ENCODE measurements at regions not wholly inside any gene's neighbourhood (a gene's known extent, or its start where the extent isn't known, plus 50 kb on each side); places are given as distances from the start of the nearest gene placed in this dataset.

DNA sequence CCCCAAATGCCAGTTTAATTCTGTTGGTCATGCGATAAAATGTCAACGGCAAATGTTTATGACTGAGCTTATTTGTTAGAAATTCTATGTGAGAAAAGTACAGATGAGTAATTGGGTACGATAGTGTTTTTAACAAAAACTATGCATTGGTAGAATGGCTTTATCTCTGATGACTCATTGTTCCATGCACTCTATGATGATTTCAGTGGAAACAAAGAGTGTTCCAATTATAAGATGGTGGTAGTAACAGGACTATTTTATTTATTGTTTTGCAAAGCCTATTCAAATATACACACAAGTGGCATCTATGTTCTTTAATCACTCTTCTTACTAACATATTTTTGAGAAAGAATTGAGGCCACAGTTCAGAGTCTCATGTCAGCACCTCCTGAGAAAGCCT is 353.7 kb upstream of the IRX2 start:
- Mint-ChIP-seq H3K4me3 (ENCODE audit: unreplicated experiment) (no peak overlapping the region), H3K4me1 (ENCODE audit: unreplicated experiment) (no peaks in the 10 kb centered on the region), H3K9me3 (ENCODE audit: unreplicated experiment) (peaks cover 20% of the 10 kb centered on the region), H3K36me3 (ENCODE audit: unreplicated experiment) (no peaks in the 10 kb centered on the region), H3K27me3 (ENCODE audit: unreplicated experiment) (no peaks in the 10 kb centered on the region), H3K27ac (ENCODE audit: unreplicated experiment) (no peak overlapping the region)
- DNase-seq (ENCODE audit: extremely low spot score, unreplicated experiment): no peak
- TF ChIP-seq, protein P1, sequence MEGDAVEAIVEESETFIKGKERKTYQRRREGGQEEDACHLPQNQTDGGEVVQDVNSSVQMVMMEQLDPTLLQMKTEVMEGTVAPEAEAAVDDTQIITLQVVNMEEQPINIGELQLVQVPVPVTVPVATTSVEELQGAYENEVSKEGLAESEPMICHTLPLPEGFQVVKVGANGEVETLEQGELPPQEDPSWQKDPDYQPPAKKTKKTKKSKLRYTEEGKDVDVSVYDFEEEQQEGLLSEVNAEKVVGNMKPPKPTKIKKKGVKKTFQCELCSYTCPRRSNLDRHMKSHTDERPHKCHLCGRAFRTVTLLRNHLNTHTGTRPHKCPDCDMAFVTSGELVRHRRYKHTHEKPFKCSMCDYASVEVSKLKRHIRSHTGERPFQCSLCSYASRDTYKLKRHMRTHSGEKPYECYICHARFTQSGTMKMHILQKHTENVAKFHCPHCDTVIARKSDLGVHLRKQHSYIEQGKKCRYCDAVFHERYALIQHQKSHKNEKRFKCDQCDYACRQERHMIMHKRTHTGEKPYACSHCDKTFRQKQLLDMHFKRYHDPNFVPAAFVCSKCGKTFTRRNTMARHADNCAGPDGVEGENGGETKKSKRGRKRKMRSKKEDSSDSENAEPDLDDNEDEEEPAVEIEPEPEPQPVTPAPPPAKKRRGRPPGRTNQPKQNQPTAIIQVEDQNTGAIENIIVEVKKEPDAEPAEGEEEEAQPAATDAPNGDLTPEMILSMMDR (IDR thresholded peaks at IDR 0.05): no peak

DNA sequence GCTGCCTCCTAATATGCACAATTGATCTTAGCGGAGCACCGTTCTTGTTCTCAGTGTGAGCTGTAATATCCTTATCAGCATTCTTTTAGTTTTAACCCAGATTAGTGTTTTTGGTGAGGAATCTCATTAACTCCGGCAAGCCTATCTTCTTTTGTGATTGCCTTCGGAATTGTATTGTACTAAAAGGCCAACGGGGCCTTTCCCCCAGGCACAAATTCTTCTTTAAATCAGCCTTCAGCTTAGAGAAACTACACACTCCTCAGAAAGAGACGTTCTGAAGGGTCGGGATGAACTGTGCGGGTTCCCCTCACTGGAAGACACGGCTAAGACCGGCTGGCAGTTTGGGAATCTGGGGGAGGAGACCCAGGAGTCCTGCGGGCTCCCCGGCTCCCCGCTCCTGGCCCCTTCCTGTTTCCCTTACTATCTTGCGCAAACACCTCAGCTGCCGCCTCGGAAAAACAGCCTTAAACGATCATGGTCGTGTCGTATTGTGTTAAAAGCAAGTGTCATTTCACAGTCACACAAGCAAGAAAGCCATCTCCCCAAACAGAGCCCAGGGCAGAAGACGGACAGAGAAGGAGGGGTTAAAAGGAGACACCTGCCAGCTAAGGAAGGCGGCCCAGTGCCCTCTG is 353.1 kb upstream of the IRX2 start:
- Mint-ChIP-seq H3K9me3 (ENCODE audit: unreplicated experiment) (peaks cover 20% of the 10 kb centered on the region), H3K4me3 (ENCODE audit: unreplicated experiment) (no peak overlapping the region), H3K27me3 (ENCODE audit: unreplicated experiment) (no peaks in the 10 kb centered on the region), H3K27ac (ENCODE audit: unreplicated experiment) (no peak overlapping the region), H3K4me1 (ENCODE audit: unreplicated experiment) (no peaks in the 10 kb centered on the region), H3K36me3 (ENCODE audit: unreplicated experiment) (no peaks in the 10 kb centered on the region)
- no peak for DNase-seq (ENCODE audit: extremely low spot score, unreplicated experiment)
- TF ChIP-seq, protein P1 (IDR thresholded peaks at IDR 0.05): no peak

DNA sequence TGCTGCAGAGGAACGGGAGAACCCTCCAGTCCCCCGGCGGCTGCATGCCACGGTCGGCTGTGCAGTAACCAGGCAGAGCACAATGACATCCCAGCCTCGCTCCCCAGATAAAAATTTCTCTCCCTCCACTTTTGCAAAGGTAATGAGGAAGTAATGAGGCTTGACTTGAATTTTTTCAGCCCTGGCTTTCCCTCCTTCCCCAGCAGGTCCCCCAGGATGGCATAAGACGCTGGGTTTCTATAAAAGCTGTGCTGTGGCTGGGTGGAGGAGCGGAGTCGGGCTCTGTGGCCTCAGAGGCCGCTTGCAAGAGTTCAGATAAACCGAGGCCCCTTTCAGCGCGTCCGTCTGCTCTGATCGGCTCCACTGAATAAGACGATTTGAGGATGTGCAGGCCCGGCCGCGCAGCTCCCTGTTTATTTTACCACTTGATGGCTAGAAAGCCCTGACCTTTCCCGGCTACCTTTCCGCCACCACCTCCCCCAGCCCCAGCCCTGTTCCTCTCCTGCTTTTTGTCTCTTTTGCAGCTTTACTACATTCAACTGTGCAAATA is 351.9 kb upstream of the IRX2 start:
- H3K27ac Mint-ChIP-seq (ENCODE audit: unreplicated experiment): no peak overlapping the region
- H3K27me3 Mint-ChIP-seq (ENCODE audit: unreplicated experiment): no peaks in the 10 kb centered on the region
- H3K4me1 Mint-ChIP-seq (ENCODE audit: unreplicated experiment): no peaks in the 10 kb centered on the region
- H3K36me3 Mint-ChIP-seq (ENCODE audit: unreplicated experiment): no peaks in the 10 kb centered on the region
- no peak overlapping the region for H3K4me3 Mint-ChIP-seq (ENCODE audit: unreplicated experiment)
- peaks cover 14% of the 10 kb centered on the region for H3K9me3 Mint-ChIP-seq (ENCODE audit: unreplicated experiment)
- DNase-seq (ENCODE audit: extremely low spot score, unreplicated experiment): no peak
- TF ChIP-seq, protein P1 (IDR thresholded peaks at IDR 0.05): no peak

DNA sequence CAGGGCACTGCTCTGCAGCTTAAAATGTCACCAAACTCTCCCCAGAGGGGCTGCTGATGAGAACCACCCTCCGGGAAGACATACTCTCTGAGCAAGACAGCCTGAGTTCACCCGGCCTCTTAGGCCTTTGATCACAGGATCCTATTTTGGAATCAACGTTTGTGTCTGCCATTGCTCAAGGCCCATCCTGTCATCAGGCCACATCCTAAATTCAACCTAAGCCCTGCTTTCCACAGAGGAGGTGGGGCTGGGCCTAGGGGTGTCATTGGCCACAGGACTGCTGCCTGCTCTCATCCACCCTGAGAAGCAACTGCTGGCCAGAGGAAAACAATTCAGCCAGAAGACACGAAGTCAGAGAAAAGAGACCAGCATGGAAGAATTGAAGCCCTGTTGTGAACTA is 351.1 kb upstream of the IRX2 start:
- Mint-ChIP-seq H3K9me3 (ENCODE audit: unreplicated experiment) (peaks cover 18% of the 10 kb centered on the region), H3K27me3 (ENCODE audit: unreplicated experiment) (no peaks in the 10 kb centered on the region), H3K36me3 (ENCODE audit: unreplicated experiment) (no peaks in the 10 kb centered on the region), H3K27ac (ENCODE audit: unreplicated experiment) (no peak overlapping the region), H3K4me1 (ENCODE audit: unreplicated experiment) (no peaks in the 10 kb centered on the region), H3K4me3 (ENCODE audit: unreplicated experiment) (no peak overlapping the region)
- DNase-seq (ENCODE audit: extremely low spot score, unreplicated experiment): no peak
- TF ChIP-seq, protein P1 (IDR thresholded peaks at IDR 0.05): no peak

DNA sequence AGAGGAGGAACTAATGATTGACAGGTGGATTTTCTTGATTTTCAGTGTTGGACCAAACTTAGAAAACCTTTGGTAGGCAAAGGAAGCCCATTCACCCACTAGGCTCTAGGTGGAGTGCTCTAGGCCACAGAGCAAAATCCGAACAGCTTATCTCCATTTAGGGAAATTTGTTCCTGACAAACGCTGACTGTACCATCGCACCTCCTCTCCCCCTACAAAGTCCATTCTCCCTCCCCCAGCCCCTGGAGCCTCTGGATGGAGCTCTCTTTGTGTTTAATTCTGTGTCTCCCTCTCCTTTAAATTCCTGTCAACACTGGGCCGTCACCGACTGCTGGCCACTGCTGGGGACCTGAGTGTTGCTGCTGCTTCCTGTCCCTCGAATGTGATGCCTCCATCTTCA is 350.1 kb upstream of the IRX2 start:
- Mint-ChIP-seq H3K27ac (ENCODE audit: unreplicated experiment) (no peak overlapping the region), H3K4me1 (ENCODE audit: unreplicated experiment) (no peaks in the 10 kb centered on the region)

More for the DNA sequence above, 350.1 kb upstream of the IRX2 start:
- H3K27me3 Mint-ChIP-seq (ENCODE audit: unreplicated experiment): no peaks in the 10 kb centered on the region
- H3K4me3 Mint-ChIP-seq (ENCODE audit: unreplicated experiment): no peak overlapping the region
- DNase-seq (ENCODE audit: extremely low spot score, unreplicated experiment): no peak
- H3K9me3 Mint-ChIP-seq (ENCODE audit: unreplicated experiment): peaks cover 17% of the 10 kb centered on the region
- TF ChIP-seq, protein P1 (IDR thresholded peaks at IDR 0.05): no peak
- H3K36me3 Mint-ChIP-seq (ENCODE audit: unreplicated experiment): no peaks in the 10 kb centered on the region
